GM12892 (cell line): ENCODE measurements at regions not wholly inside any gene's neighbourhood (a gene's known extent, or its start where the extent isn't known, plus 50 kb on each side); places are given as distances from the start of the nearest gene placed in this dataset.

Experiments used
- POLR2A ChIP-seq: IDR thresholded peaks from 2 replicates; pipeline ENCODE4 v1.6.1; 2011; ENCODE audit warnings: low read depth, low read length, control low read depth
- POLR2AphosphoS5 ChIP-seq: IDR thresholded peaks from 2 replicates; pipeline ENCODE4 v1.6.1; 2011; ENCODE audit warnings: low read depth, low read length, control low read depth
- TAF1 ChIP-seq: IDR thresholded peaks from 2 replicates; pipeline ENCODE4 v1.6.1; 2011; ENCODE audit warnings: low read depth, mild to moderate bottlenecking, control low read depth, low read length, borderline replicate concordance

DNA sequence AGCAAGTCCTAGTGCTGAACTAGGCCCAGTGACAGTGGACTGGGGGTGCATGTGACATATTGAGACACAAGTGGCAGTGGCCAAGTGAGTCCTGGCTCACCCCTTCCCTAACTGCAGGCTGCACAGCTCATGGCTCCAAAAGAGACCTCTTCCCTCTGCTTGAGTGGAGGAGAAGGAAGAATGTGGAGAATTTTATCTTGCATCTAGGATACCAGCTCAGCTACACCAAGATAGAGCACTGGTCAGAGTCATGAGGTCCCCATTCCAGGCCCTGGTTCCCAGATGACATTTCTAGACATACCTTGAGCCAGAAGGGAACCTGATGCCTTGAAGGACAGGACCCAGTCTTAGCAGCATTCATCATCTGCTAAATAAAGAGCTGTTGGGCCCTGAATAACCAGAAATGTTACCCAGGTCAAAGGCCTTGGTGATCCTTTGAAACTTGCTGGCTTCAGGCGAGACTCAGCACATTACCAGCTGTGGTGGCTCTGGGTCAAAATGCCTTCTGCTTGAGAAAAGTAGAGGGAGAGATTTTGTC is 114.5 kb downstream of the CDC14C start:
- no peak for TF ChIP-seq POLR2A
- no peak for TF ChIP-seq POLR2AphosphoS5
- TF ChIP-seq TAF1: no peak
